NCI-H69 (cell line): ENCODE measurements at regions not wholly inside any gene's neighbourhood (a gene's known extent, or its start where the extent isn't known, plus 50 kb on each side); places are given as distances from the start of the nearest gene placed in this dataset.

Experiments
- DNase-seq: peaks from one replicate; lab custom pipeline; 2025; lab: John Stamatoyannopoulos, UW

GRCh38 chr2:136182315-136182714 lies 64.4 kb upstream of the CXCR4 start:
- no peak for DNase-seq

GRCh38 chr2:136179602-136179975 lies 61.6 kb upstream of the CXCR4 start:
- DNase-seq, result peak; percentile 39

- peak; percentile 39 for DNase-seq
Observed at GRCh38 chr2:136178941-136179601, 61.1 kb upstream of the CXCR4 start.

GRCh38 chr2:136175868-136176267 lies 57.9 kb upstream of the CXCR4 start:
- peak; percentile 6 for DNase-seq

GRCh38 chr2:136175466-136175865 lies 57.5 kb upstream of the CXCR4 start:
- DNase-seq, result no peak

- peak; percentile 4 for DNase-seq
Observed at GRCh38 chr2:136173126-136173525, 55.2 kb upstream of the CXCR4 start.

- no peak for DNase-seq
Observed at GRCh38 chr2:136171223-136171622, 53.3 kb upstream of the CXCR4 start.

GRCh38 chr2:136168720-136169119 lies 50.8 kb upstream of the CXCR4 start:
- DNase-seq, result peak; percentile 44

GRCh38 chr2:136167721-136168475 lies 49.9 kb upstream of the CXCR4 start:
- peak; percentile 89 for DNase-seq
